Transverse colon (tissue), 4 donors: ENCODE measurements at regions not wholly inside any gene's neighbourhood (a gene's known extent, or its start where the extent isn't known, plus 50 kb on each side); places are given as distances from the start of the nearest gene placed in this dataset.
"Not testable (repeated sequence)": the region's sequence is repeated elsewhere in the genome, so short reads cannot be mapped to it uniquely, and the experiment has no call there.

Source experiments
- DNase-seq: peaks from one replicate; pipeline ENCODE4 v3.0.0-alpha.2; 2019
- H3K27ac ChIP-seq, 4 donors: fragments of 200-600 bp; sonication (generic); 2 replicates each; pipeline ENCODE4 v1.5.1; 2016 to 2018; ENCODE audit warnings: inconsistent platforms in 4 of 4
- H3K27me3 ChIP-seq: fragments of 200-600 bp; sonication (generic); 2 replicates; pipeline ENCODE4 v1.5.1; 2017; ENCODE audit warnings: inconsistent platforms
- H3K36me3 ChIP-seq, 4 donors: fragments of 200-600 bp; sonication (generic); 2 replicates each; pipeline ENCODE4 v1.5.1; 2017 to 2019; ENCODE audit warnings: inconsistent platforms in 4 of 4
- H3K4me1 ChIP-seq, 4 donors: fragments of 200-600 bp; sonication (generic); 2 replicates each; pipeline ENCODE4 v1.5.1; 2017 to 2020; ENCODE audit warnings: inconsistent platforms in 4 of 4
- H3K4me3 ChIP-seq, 4 donors: fragments of 200-600 bp; sonication (generic); 1 replicate in 1 of 4; 2 replicates in 3 of 4; pipeline versions ENCODE4 v1.5.1 to v1.6.1; 2017 to 2019; ENCODE audit warnings: inconsistent platforms in 4 of 4
- H3K9me3 ChIP-seq, 2 donors: fragments of 200-600 bp; sonication (generic); 2 replicates each; pipeline ENCODE4 v1.5.1; 2017 to 2019; ENCODE audit warnings: inconsistent platforms in 2 of 2
- EP300 ChIP-seq: sonication (generic); formaldehyde crosslinking; IDR thresholded peaks from one replicate; pipeline ENCODE4 v1.6.1; 2017; ENCODE audit warnings: antibody characterized with exemption, low read depth
- POLR2A ChIP-seq: fragments of 450-650 bp; IDR thresholded peaks from one replicate; pipeline ENCODE4 v1.6.1; 2016; ENCODE audit warnings: antibody characterized with exemption, mild to moderate bottlenecking, moderate library complexity
- POLR2AphosphoS5 ChIP-seq, 3 donors: sonication (generic); formaldehyde crosslinking; IDR thresholded peaks; one replicate each; pipeline ENCODE4 v1.6.1; 2016; ENCODE audit warnings: antibody characterized with exemption in 3 of 3
- WGBS, 2 donors: methylation state at CpG; one replicate each; pipeline ENCODE4 v1.1.5; 2018; ENCODE audit warnings: low coverage in 1 of 2; 5-methylcytosine and 5-hydroxymethylcytosine counted together
- in situ Hi-C, 4 donors: fragments of 200-750 bp; cut with MboI; loops; one replicate each; pipeline versions ENCODE4 v1.15.0 to v1.15.1; 2017; ENCODE audit warnings: low sequenced_read_pairs in 3 of 4, low pct_ligation_motif_present in 1 of 4, low pct_unique_long_range_greater_than_20kb in 1 of 4
- intact Hi-C: fragments of 100-400 bp; cut with DNase I; formaldehyde crosslinking; loops from one replicate; pipeline ENCODE4 v1.15.1; 2023; ENCODE audit warnings: low total_unique reads
- TF ChIP-seq, protein P1 (sequence below), 5 experiments: fragments of 200-600 bp in 3 of 5; fragments of 450-650 bp in 2 of 5; sonication (generic) in 3 of 5; IDR thresholded peaks; 1 replicate in 2 of 5; 2 replicates in 3 of 5; pipeline ENCODE4 v1.5.1; 2016 to 2017; ENCODE audit warnings: antibody characterized with exemption in 5 of 5, inconsistent platforms in 3 of 5, mild to moderate bottlenecking in 2 of 5, moderate library complexity in 1 of 5

DNA sequence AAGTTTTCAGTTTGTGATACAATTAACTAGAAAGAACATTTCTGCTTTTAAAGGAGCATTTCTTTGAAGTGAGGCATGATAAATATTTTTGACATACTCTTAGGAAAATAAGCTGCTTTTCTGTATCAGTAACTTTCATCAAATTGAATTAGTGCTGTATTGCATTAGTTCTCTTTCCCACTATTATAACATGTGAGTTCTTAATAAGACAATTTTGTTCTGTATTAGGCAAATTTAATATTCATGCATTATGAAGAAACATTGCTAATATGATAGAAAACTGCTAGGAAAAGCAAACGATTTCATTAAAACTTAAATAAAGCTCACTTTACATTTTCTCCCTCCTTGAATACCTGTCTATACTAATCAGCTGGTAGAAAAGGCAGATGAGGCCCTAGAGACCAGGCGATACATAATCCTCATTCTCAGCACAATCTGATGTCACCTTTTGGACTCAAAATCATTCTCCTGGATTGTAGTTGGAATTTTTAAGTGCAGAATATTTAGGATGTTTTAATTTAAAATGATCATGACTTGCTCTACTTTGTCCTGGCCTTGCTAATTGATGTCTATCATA, 1636.8 kb downstream of the PCDH9 start:
- Histone ChIP-seq H3K36me3 (no peaks in the 10 kb centered on the region), H3K9me3 (no peaks in the 10 kb centered on the region), H3K27ac (no peak overlapping the region), H3K4me3 (no peak overlapping the region), H3K27me3 (no peaks in the 10 kb centered on the region), H3K4me1 (no peaks in the 10 kb centered on the region)
- DNase-seq, result no peak
- TF ChIP-seq POLR2AphosphoS5 (IDR thresholded peaks at IDR 0.05), result no peak
- intact Hi-C loops, result no loop called here
- in situ Hi-C loops, result no loop called here
- WGBS, 2 donors, result 73 to 82% methylated on average over 2 of the region's 2 CpGs

DNA sequence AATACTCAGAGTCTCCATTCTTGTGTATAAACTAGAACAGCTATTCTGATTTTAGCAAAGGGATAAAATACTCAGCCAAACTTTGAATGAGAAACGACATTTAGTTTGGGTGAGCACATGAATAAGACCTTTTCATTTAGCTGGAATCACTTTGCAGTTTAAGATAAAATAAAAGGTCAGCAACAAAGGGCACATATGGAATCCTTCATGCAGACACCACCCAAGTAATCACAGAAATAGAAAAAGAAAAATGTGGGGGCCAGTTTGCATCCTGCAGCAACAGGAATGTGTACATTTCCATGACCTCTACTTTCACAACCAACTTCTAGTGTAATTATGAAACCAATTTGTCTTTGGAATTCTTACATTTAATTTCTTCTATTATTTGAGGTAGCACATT, 1637.4 kb downstream of the PCDH9 start:
- 22 to 41% methylated on average over 1 of the region's 1 CpG for WGBS, 2 donors
- Histone ChIP-seq H3K27me3 (no peaks in the 10 kb centered on the region), H3K4me1 (no peaks in the 10 kb centered on the region), H3K9me3 (no peaks in the 10 kb centered on the region), H3K36me3 (no peaks in the 10 kb centered on the region), H3K4me3 (no peak overlapping the region), H3K27ac (no peak overlapping the region)
- TF ChIP-seq, protein P1, sequence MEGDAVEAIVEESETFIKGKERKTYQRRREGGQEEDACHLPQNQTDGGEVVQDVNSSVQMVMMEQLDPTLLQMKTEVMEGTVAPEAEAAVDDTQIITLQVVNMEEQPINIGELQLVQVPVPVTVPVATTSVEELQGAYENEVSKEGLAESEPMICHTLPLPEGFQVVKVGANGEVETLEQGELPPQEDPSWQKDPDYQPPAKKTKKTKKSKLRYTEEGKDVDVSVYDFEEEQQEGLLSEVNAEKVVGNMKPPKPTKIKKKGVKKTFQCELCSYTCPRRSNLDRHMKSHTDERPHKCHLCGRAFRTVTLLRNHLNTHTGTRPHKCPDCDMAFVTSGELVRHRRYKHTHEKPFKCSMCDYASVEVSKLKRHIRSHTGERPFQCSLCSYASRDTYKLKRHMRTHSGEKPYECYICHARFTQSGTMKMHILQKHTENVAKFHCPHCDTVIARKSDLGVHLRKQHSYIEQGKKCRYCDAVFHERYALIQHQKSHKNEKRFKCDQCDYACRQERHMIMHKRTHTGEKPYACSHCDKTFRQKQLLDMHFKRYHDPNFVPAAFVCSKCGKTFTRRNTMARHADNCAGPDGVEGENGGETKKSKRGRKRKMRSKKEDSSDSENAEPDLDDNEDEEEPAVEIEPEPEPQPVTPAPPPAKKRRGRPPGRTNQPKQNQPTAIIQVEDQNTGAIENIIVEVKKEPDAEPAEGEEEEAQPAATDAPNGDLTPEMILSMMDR (IDR thresholded peaks at IDR 0.05), result no peak
- TF ChIP-seq EP300, result no peak
- TF ChIP-seq POLR2A, result no peak
- TF ChIP-seq POLR2AphosphoS5 (IDR thresholded peaks at IDR 0.05), result no peak
- intact Hi-C loops, result loop anchor here (1.0 kb wide), 1 partner anchor 20 kb away; no protein-coding TSS in a partner anchor
- in situ Hi-C loops, result no loop called here
- DNase-seq, result no peak

DNA sequence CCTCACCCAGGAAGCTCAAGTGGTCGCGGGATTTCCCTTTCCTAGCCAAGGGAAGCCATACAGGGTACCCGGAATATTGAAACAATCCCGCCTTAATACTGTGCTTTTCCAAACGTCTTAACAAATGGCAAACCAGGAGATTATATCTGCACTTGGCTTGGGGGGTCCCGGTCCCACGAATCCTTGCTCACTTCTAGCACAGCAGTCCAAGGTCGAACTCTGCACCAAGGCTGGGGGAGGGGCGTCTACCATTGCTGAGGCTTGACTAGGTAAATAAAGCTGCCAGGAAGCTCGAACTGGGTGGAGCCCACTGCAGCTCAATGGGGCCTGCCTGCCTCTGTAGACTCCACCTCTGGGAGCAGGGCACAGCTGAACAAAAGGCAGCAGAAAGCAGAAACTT, 1644.8 kb downstream of the PCDH9 start:
- WGBS, 2 donors, result 82% methylated on average over 10 of the region's 10 CpGs; no CpG with 5 or more reads in 1 of the 2 donors
- TF ChIP-seq, protein P1 (IDR thresholded peaks at IDR 0.05), result no peak
- TF ChIP-seq POLR2AphosphoS5 (IDR thresholded peaks at IDR 0.05), result no peak
- TF ChIP-seq POLR2A, result no peak
- TF ChIP-seq EP300, result no peak
- intact Hi-C loops, result no loop called here
- Histone ChIP-seq H3K4me1 (no peaks in the 10 kb centered on the region), H3K4me3 (no peak overlapping the region), H3K9me3 (peaks cover 0 to 5% of the 10 kb centered on the region in 2 donors), H3K27me3 (no peaks in the 10 kb centered on the region), H3K36me3 (no peaks in the 10 kb centered on the region), H3K27ac (no peak overlapping the region)
- no peak for DNase-seq
- in situ Hi-C loops, result no loop called here

DNA sequence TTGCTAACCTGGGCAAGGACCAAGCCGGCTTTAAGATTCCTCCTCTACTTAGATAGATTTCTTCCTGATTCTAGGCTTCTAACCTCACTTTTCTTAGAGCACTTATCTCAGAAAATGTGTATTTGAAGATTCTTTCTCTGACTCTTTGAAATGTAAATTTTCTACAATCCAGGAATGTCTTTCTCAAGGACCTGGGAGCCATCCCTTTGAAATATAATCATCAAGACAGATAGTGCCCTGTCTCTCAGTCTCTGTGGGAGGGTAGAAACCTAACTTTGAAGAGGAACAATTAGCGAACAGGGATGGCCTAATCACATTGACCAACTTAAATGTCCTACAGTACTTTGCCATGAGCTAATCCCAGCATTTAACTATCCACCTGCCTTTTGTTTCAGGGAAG, 1646.0 kb downstream of the PCDH9 start:
- H3K36me3 ChIP-seq, result no peaks in the 10 kb centered on the region
- H3K27me3 ChIP-seq, result no peaks in the 10 kb centered on the region
- H3K27ac ChIP-seq, result no peak overlapping the region
- WGBS, 2 donors, result 69 to 88% methylated on average over 2 of the region's 2 CpGs
- no peak for DNase-seq
- no peak overlapping the region for H3K4me3 ChIP-seq
- peaks cover 0 to 5% of the 10 kb centered on the region in 2 donors for H3K9me3 ChIP-seq
- in situ Hi-C loops (no loop called here), intact Hi-C loops (no loop called here)
- TF ChIP-seq POLR2A (no peak), POLR2AphosphoS5 (IDR thresholded peaks at IDR 0.05) (no peak), EP300 (no peak)
- TF ChIP-seq, protein P1 (IDR thresholded peaks at IDR 0.05), result no peak
- H3K4me1 ChIP-seq, result no peaks in the 10 kb centered on the region

DNA sequence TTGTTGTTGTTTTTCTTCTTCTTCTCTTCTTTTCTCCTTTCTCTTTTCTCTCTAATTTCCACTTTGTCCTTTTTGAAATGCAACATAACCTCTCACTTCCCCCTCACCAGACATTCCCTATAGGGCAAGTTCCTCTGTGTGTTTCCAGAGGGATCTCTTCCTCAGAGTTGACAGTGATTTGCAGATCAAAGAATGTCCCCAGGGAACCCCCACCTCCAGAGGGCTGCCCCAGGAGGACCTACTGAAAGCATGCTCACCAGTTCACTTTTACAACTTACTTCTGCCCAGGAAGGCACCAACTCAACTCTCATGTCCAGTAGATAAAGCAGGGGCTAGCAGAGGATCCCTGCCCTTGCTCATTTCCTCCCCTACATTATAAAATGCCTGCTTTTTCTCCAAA, 1648.0 kb downstream of the PCDH9 start:
- DNase-seq, result no peak
- no peak overlapping the region for H3K27ac ChIP-seq
- H3K9me3 ChIP-seq, result peaks cover 0 to 5% of the 10 kb centered on the region in 2 donors
- in situ Hi-C loops, result no loop called here
- TF ChIP-seq POLR2A, result no peak
- no peak for TF ChIP-seq POLR2AphosphoS5 (IDR thresholded peaks at IDR 0.05)
- TF ChIP-seq, protein P1 (IDR thresholded peaks at IDR 0.05), result no peak
- no peak for TF ChIP-seq EP300
- H3K4me3 ChIP-seq, result no peak overlapping the region
- intact Hi-C loops, result no loop called here
- H3K36me3 ChIP-seq, result no peaks in the 10 kb centered on the region
- H3K4me1 ChIP-seq, result no peaks in the 10 kb centered on the region
- H3K27me3 ChIP-seq, result no peaks in the 10 kb centered on the region

DNA sequence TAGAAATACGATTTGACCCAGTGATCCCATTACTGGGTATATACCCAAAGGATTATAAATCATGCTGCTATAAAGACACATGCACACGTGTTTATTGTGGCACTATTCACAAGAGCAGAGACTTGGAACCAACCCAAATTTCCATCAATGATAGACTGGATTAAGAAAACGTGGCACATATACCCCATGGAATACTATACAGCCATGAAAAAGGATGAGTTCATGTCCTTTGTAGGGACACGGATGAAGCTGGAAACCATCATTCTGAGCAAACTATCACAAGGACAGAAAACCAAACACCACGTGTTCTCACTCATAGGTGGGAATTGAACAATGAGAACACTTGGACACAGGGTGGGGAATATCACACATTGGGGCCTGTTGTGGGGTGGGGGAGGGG, 1665.6 kb downstream of the PCDH9 start:
- H3K27ac ChIP-seq, result not testable (repeated sequence)

More for the DNA sequence above, 1665.6 kb downstream of the PCDH9 start:
- in situ Hi-C loops, H3K4me1 ChIP-seq, H3K4me3 ChIP-seq, H3K9me3 ChIP-seq, H3K27me3 ChIP-seq, intact Hi-C loops, DNase-seq, H3K36me3 ChIP-seq: not testable (repeated sequence)
- 72 to 80% methylated on average over 2 to 5 of the region's 5 CpGs for WGBS, 2 donors
